BLaER1 (cell line): ENCODE measurements at regions not wholly inside any gene's neighbourhood (a gene's known extent, or its start where the extent isn't known, plus 50 kb on each side); places are given as distances from the start of the nearest gene placed in this dataset.

Experiments
- H3K27ac ChIP-seq: shearing (Covaris generic); formaldehyde crosslinking; 2 replicates; pipeline ENCODE4 v1.8.1; 2022
- H3K27me3 ChIP-seq: shearing (Covaris generic); formaldehyde crosslinking; 2 replicates; pipeline ENCODE4 v1.8.1; 2022
- H3K36me3 ChIP-seq: shearing (Covaris generic); formaldehyde crosslinking; 2 replicates; pipeline ENCODE4 v1.8.1; 2022
- H3K4me1 ChIP-seq: shearing (Covaris generic); formaldehyde crosslinking; 2 replicates; pipeline ENCODE4 v1.8.1; 2022
- H3K4me2 ChIP-seq: shearing (Covaris generic); formaldehyde crosslinking; 2 replicates; pipeline ENCODE4 v1.8.1; 2022
- H3K4me3 ChIP-seq: shearing (Covaris generic); formaldehyde crosslinking; 2 replicates; pipeline ENCODE4 v1.8.1; 2022
- H3K9ac ChIP-seq: shearing (Covaris generic); formaldehyde crosslinking; 2 replicates; pipeline ENCODE4 v1.8.1; 2022
- H3K9me3 ChIP-seq: shearing (Covaris generic); formaldehyde crosslinking; 2 replicates; pipeline ENCODE4 v1.8.1; 2022
- H4K20me1 ChIP-seq: shearing (Covaris generic); formaldehyde crosslinking; 2 replicates; pipeline ENCODE4 v1.8.1; 2022
- Cebpa-rat ChIP-seq: shearing (Covaris generic); IDR thresholded peaks from 2 replicates; pipeline ENCODE4 v1.8.1; 2022

- Histone ChIP-seq H4K20me1 (no peaks in the 10 kb centered on the region), H3K36me3 (no peaks in the 10 kb centered on the region), H3K4me3 (no peak overlapping the region), H3K9me3 (peaks cover 7% of the 10 kb centered on the region), H3K9ac (no peak overlapping the region), H3K4me2 (no peak overlapping the region), H3K27me3 (no peaks in the 10 kb centered on the region), H3K27ac (no peak overlapping the region), H3K4me1 (no peaks in the 10 kb centered on the region)
- no peak for TF ChIP-seq Cebpa-rat
Measured at GRCh38 chr2:188835006-188835405, 139.2 kb upstream of the COL3A1 start.

- TF ChIP-seq Cebpa-rat: no peak
Measured at GRCh38 chr2:188835821-188836220, 138.4 kb upstream of the COL3A1 start.

GRCh38 chr2:188845692-188846091 is 128.5 kb upstream of the COL3A1 start:
- H3K9ac ChIP-seq: no peak overlapping the region
- H3K27ac ChIP-seq: no peak overlapping the region
- H3K36me3 ChIP-seq: no peaks in the 10 kb centered on the region
- H4K20me1 ChIP-seq: no peaks in the 10 kb centered on the region
- H3K9me3 ChIP-seq: no peaks in the 10 kb centered on the region; the same call in 1 of the 2 replicates
- no peak overlapping the region for H3K4me2 ChIP-seq
- no peaks in the 10 kb centered on the region for H3K27me3 ChIP-seq
- H3K4me1 ChIP-seq: no peaks in the 10 kb centered on the region
- H3K4me3 ChIP-seq: no peak overlapping the region
- no peak for TF ChIP-seq Cebpa-rat

More at GRCh38 chr2:188835821-188836220, 138.4 kb upstream of the COL3A1 start:
- Histone ChIP-seq H3K27me3 (no peaks in the 10 kb centered on the region), H3K36me3 (no peaks in the 10 kb centered on the region), H3K4me3 (no peak overlapping the region), H3K9ac (no peak overlapping the region), H3K27ac (no peak overlapping the region), H3K9me3 (no peaks in the 10 kb centered on the region; the same call in 1 of the 2 replicates), H3K4me2 (no peak overlapping the region), H4K20me1 (no peaks in the 10 kb centered on the region), H3K4me1 (no peaks in the 10 kb centered on the region)

GRCh38 chr2:188848887-188849435 is 125.2 kb upstream of the COL3A1 start:
- no peak overlapping the region for H3K4me3 ChIP-seq
- H3K4me2 ChIP-seq: no peak overlapping the region
- H4K20me1 ChIP-seq: no peaks in the 10 kb centered on the region
- no peaks in the 10 kb centered on the region for H3K9me3 ChIP-seq
- no peak overlapping the region for H3K27ac ChIP-seq
- H3K27me3 ChIP-seq: no peaks in the 10 kb centered on the region
- H3K4me1 ChIP-seq: no peaks in the 10 kb centered on the region
- H3K9ac ChIP-seq: no peak overlapping the region
- TF ChIP-seq Cebpa-rat: no peak
- no peaks in the 10 kb centered on the region for H3K36me3 ChIP-seq

GRCh38 chr2:188850786-188851185 is 123.4 kb upstream of the COL3A1 start:
- Histone ChIP-seq H3K4me2 (no peak overlapping the region), H3K27ac (no peak overlapping the region), H3K27me3 (no peaks in the 10 kb centered on the region), H3K36me3 (no peaks in the 10 kb centered on the region), H3K4me3 (no peak overlapping the region), H3K4me1 (no peaks in the 10 kb centered on the region), H3K9ac (no peak overlapping the region), H4K20me1 (no peaks in the 10 kb centered on the region), H3K9me3 (no peaks in the 10 kb centered on the region)
- no peak for TF ChIP-seq Cebpa-rat

- TF ChIP-seq Cebpa-rat: no peak
- Histone ChIP-seq H4K20me1 (no peaks in the 10 kb centered on the region), H3K27ac (no peak overlapping the region), H3K4me3 (no peak overlapping the region), H3K9me3 (no peaks in the 10 kb centered on the region), H3K4me1 (no peaks in the 10 kb centered on the region), H3K36me3 (no peaks in the 10 kb centered on the region), H3K27me3 (no peaks in the 10 kb centered on the region), H3K9ac (no peak overlapping the region), H3K4me2 (no peak overlapping the region)
Measured at GRCh38 chr2:188851311-188851710, 122.9 kb upstream of the COL3A1 start.

- TF ChIP-seq Cebpa-rat: no peak
- H3K9me3 ChIP-seq: no peaks in the 10 kb centered on the region
- no peaks in the 10 kb centered on the region for H3K36me3 ChIP-seq
- H3K9ac ChIP-seq: no peak overlapping the region
- no peaks in the 10 kb centered on the region for H3K4me1 ChIP-seq
- no peaks in the 10 kb centered on the region for H4K20me1 ChIP-seq
- H3K27ac ChIP-seq: no peak overlapping the region
- H3K4me2 ChIP-seq: no peak overlapping the region
- H3K4me3 ChIP-seq: no peak overlapping the region
- H3K27me3 ChIP-seq: no peaks in the 10 kb centered on the region
Measured at GRCh38 chr2:188851826-188852225, 122.3 kb upstream of the COL3A1 start.

GRCh38 chr2:188852772-188853171 is 121.4 kb upstream of the COL3A1 start:
- Histone ChIP-seq H3K9me3 (no peaks in the 10 kb centered on the region), H3K27ac (no peak overlapping the region), H3K4me3 (no peak overlapping the region), H3K4me1 (no peaks in the 10 kb centered on the region), H3K36me3 (no peaks in the 10 kb centered on the region), H3K4me2 (no peak overlapping the region), H4K20me1 (no peaks in the 10 kb centered on the region), H3K9ac (no peak overlapping the region), H3K27me3 (no peaks in the 10 kb centered on the region)
- TF ChIP-seq Cebpa-rat: no peak

GRCh38 chr2:188853307-188853706 is 120.9 kb upstream of the COL3A1 start:
- H3K4me2 ChIP-seq: no peak overlapping the region

GRCh38 chr2:188865681-188866080 is 108.5 kb upstream of the COL3A1 start:
- H3K27ac ChIP-seq: no peak overlapping the region
- H3K27me3 ChIP-seq: no peaks in the 10 kb centered on the region
- peaks cover 8% of the 10 kb centered on the region; the same call in 1 of the 2 replicates for H3K9me3 ChIP-seq
- no peak overlapping the region for H3K4me2 ChIP-seq
- no peak for TF ChIP-seq Cebpa-rat
- H3K4me1 ChIP-seq: no peaks in the 10 kb centered on the region
- no peak overlapping the region for H3K4me3 ChIP-seq
- H4K20me1 ChIP-seq: no peaks in the 10 kb centered on the region
- no peaks in the 10 kb centered on the region for H3K36me3 ChIP-seq
- no peak overlapping the region for H3K9ac ChIP-seq

More at GRCh38 chr2:188853307-188853706, 120.9 kb upstream of the COL3A1 start:
- no peak overlapping the region for H3K4me3 ChIP-seq
- no peaks in the 10 kb centered on the region for H3K36me3 ChIP-seq
- no peaks in the 10 kb centered on the region for H4K20me1 ChIP-seq
- no peaks in the 10 kb centered on the region for H3K27me3 ChIP-seq
- no peaks in the 10 kb centered on the region for H3K4me1 ChIP-seq
- no peak overlapping the region for H3K27ac ChIP-seq
- H3K9me3 ChIP-seq: no peaks in the 10 kb centered on the region
- no peak overlapping the region for H3K9ac ChIP-seq
- TF ChIP-seq Cebpa-rat: no peak

- H3K4me3 ChIP-seq: no peak overlapping the region
- no peaks in the 10 kb centered on the region for H3K4me1 ChIP-seq
- H4K20me1 ChIP-seq: no peaks in the 10 kb centered on the region
- H3K9me3 ChIP-seq: peaks cover 8% of the 10 kb centered on the region; the same call in 1 of the 2 replicates
- no peaks in the 10 kb centered on the region for H3K36me3 ChIP-seq
- H3K9ac ChIP-seq: no peak overlapping the region
- no peak overlapping the region for H3K4me2 ChIP-seq
- no peak overlapping the region for H3K27ac ChIP-seq
- H3K27me3 ChIP-seq: no peaks in the 10 kb centered on the region
- TF ChIP-seq Cebpa-rat: no peak
Measured at GRCh38 chr2:188869550-188869949, 104.6 kb upstream of the COL3A1 start.
